Osteoblast (primary cell): ENCODE measurements at regions not wholly inside any gene's neighbourhood (a gene's known extent, or its start where the extent isn't known, plus 50 kb on each side); places are given as distances from the start of the nearest gene placed in this dataset.

Experiments
- DNase-seq: peaks from one replicate; pipeline ENCODE4 v3.0.0; 2011; ENCODE audit warnings: low spot score, mixed read lengths; ENCODE audit not compliant: insufficient read length; ENCODE audit errors: missing footprints
- H2AFZ ChIP-seq: 2 replicates; pipeline ENCODE4 v1.6.0; 2011; ENCODE audit warnings: mild to moderate bottlenecking, low read length
- H3K27ac ChIP-seq: 2 replicates; pipeline ENCODE4 v1.5.1; 2011; ENCODE audit warnings: mild to moderate bottlenecking, low read depth, low read length, moderate library complexity
- H3K27me3 ChIP-seq: 2 replicates; pipeline ENCODE4 v1.6.0; 2012; ENCODE audit warnings: mild to moderate bottlenecking, control low read depth, inconsistent platforms, low read length, moderate library complexity; ENCODE audit not compliant: insufficient read depth
- H3K36me3 ChIP-seq: 2 replicates; pipeline ENCODE4 v1.5.1; 2011; ENCODE audit warnings: mild to moderate bottlenecking, low read length, control low read depth, moderate library complexity; ENCODE audit not compliant: insufficient read depth
- H3K4me1 ChIP-seq: 2 replicates; pipeline ENCODE4 v1.5.1; 2011; ENCODE audit warnings: mild to moderate bottlenecking, low read length, control low read depth, moderate library complexity; ENCODE audit not compliant: insufficient read depth
- H3K4me2 ChIP-seq: 2 replicates; pipeline ENCODE4 v1.6.0; 2011; ENCODE audit warnings: mild to moderate bottlenecking, low read length; ENCODE audit not compliant: insufficient read depth
- H3K4me3 ChIP-seq: fragments of 200-600 bp; sonication (generic); 3 replicates; pipeline ENCODE4 v1.5.1; 2012; ENCODE audit warnings: mild to moderate bottlenecking, low read length, inconsistent platforms; ENCODE audit not compliant: insufficient read depth
- H3K79me2 ChIP-seq: 2 replicates; pipeline ENCODE4 v1.6.0; 2012; ENCODE audit warnings: mild to moderate bottlenecking, low read length, control low read depth, inconsistent platforms; ENCODE audit not compliant: insufficient read depth
- H3K9me3 ChIP-seq: 2 replicates; pipeline ENCODE4 v1.5.1; 2011; ENCODE audit warnings: low read depth, low read length, control low read depth
- H4K20me1 ChIP-seq: 2 replicates; pipeline ENCODE4 v1.6.0; 2012; ENCODE audit warnings: mild to moderate bottlenecking, low read length, control low read depth; ENCODE audit not compliant: insufficient read depth
- TF ChIP-seq, protein P1 (sequence below): IDR thresholded peaks from 2 replicates; pipeline ENCODE4 v1.5.1; 2011; ENCODE audit warnings: mild to moderate bottlenecking, low read depth, low read length, moderate library complexity; ENCODE audit errors: extremely low read depth

DNA sequence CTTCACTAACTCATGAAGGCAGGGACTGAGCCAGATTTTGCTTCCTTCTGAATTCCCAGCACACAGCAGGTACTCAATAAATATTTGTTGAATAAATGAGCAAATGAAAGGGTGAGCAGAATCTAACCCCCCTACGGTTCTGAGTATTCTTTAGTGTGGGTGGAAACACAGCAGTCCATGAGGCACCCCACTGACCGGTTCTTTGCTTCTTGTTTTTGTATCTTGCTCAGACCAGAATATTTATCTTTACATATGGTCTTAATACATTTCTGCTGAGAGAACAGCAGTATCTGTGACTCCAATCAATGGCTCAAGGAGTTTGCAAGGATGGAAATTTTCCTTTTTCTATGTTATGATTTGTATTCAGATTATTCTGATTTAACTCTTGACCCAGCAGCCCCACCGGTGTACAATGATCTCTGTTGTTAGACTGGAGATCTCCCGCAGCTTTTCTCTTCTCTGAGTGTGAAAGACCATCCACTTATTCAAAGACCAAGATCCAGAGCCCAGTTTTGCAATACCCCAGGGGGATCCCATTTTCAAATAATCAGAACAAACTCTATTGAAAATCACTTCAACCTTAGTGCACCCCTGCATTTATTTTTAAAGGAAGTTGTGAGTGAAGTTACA, 506.5 kb upstream of the TNP1 start:
- H3K9me3 ChIP-seq: no peaks in the 10 kb centered on the region
- H3K36me3 ChIP-seq: no peaks in the 10 kb centered on the region
- H3K27me3 ChIP-seq: no peaks in the 10 kb centered on the region
- H3K27ac ChIP-seq: no peak overlapping the region
- TF ChIP-seq, protein P1, sequence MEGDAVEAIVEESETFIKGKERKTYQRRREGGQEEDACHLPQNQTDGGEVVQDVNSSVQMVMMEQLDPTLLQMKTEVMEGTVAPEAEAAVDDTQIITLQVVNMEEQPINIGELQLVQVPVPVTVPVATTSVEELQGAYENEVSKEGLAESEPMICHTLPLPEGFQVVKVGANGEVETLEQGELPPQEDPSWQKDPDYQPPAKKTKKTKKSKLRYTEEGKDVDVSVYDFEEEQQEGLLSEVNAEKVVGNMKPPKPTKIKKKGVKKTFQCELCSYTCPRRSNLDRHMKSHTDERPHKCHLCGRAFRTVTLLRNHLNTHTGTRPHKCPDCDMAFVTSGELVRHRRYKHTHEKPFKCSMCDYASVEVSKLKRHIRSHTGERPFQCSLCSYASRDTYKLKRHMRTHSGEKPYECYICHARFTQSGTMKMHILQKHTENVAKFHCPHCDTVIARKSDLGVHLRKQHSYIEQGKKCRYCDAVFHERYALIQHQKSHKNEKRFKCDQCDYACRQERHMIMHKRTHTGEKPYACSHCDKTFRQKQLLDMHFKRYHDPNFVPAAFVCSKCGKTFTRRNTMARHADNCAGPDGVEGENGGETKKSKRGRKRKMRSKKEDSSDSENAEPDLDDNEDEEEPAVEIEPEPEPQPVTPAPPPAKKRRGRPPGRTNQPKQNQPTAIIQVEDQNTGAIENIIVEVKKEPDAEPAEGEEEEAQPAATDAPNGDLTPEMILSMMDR: no peak
- no peak overlapping the region for H3K4me2 ChIP-seq
- H3K4me3 ChIP-seq: no peak overlapping the region
- H2AFZ ChIP-seq: no peak overlapping the region
- no peaks in the 10 kb centered on the region for H3K79me2 ChIP-seq
- no peaks in the 10 kb centered on the region for H4K20me1 ChIP-seq
- peaks cover 21% of the 10 kb centered on the region for H3K4me1 ChIP-seq
- no peak for DNase-seq

DNA sequence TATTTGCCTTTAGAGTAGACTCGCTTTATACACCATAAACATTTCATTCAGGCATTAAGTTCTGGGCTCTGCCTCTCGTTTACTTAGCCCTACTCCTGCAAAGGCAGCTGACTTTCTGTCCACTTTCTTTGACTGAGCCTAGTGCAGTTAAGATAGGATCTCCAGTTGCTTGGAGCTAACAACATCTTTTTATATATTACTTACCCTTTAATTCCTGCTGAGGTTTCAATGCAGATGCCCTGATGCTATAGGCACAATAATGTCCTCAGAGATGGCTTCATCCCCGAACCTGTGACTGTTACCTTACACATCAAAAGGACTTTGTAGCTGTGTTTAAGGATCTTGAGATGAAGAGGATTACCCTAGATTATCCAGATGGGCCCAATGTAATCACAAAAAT, 505.8 kb upstream of the TNP1 start:
- Histone ChIP-seq H3K27me3 (no peaks in the 10 kb centered on the region), H3K9me3 (no peaks in the 10 kb centered on the region), H3K4me1 (peaks cover 24% of the 10 kb centered on the region), H3K36me3 (no peaks in the 10 kb centered on the region), H3K79me2 (no peaks in the 10 kb centered on the region), H3K4me3 (no peak overlapping the region), H2AFZ (no peak overlapping the region), H3K4me2 (no peak overlapping the region), H4K20me1 (no peaks in the 10 kb centered on the region), H3K27ac (no peak overlapping the region)
- no peak for DNase-seq
- TF ChIP-seq, protein P1: no peak

DNA sequence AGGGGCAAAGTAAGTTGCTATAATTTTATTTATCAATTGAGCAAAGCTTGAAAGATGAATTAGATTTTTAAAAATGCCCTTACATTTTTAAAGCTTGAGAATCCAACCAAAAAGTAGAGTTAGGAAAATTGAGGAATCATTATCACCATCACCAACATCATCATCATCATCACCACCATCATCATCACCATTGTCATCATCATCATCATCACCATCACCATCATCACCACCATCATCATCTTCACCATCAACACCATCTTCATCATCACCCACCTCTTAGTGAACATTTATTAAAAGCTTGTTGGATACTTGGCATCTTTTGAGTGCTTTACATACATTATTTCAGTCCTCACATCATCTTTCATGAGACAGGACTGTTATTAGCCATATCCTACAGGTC, 504.4 kb upstream of the TNP1 start:
- H4K20me1 ChIP-seq: no peaks in the 10 kb centered on the region

DNA sequence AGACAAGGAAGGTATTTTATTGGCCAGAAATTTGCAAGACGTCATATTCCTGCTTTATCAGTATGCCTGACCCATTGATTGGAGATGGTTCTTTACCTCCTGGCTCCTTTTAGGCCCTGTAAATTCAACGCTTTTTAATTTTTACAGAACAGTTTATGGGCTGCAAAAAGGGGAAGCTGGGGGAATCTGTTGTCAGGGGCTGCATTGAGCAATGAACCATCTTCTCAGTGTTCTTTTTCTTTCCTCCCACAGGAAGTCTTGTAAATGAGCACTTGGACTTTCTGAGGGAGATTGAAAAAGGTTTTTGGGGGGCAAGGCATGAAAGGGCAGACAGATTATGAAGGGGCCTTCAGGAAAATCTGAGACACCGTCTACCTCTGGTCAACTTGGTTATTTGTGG, 503.6 kb upstream of the TNP1 start:
- Histone ChIP-seq H3K36me3 (no peaks in the 10 kb centered on the region), H3K79me2 (no peaks in the 10 kb centered on the region), H3K9me3 (no peaks in the 10 kb centered on the region), H3K27me3 (no peaks in the 10 kb centered on the region), H4K20me1 (no peaks in the 10 kb centered on the region), H3K4me2 (no peak overlapping the region), H3K4me3 (no peak overlapping the region), H2AFZ (no peak overlapping the region), H3K4me1 (peaks cover 21% of the 10 kb centered on the region), H3K27ac (no peak overlapping the region)
- TF ChIP-seq, protein P1: no peak
- DNase-seq: no peak

More for the DNA sequence above, 504.4 kb upstream of the TNP1 start:
- DNase-seq: no peak
- H3K36me3 ChIP-seq: no peaks in the 10 kb centered on the region
- no peaks in the 10 kb centered on the region for H3K9me3 ChIP-seq
- H3K27me3 ChIP-seq: no peaks in the 10 kb centered on the region
- no peaks in the 10 kb centered on the region for H3K79me2 ChIP-seq
- no peak overlapping the region for H3K4me2 ChIP-seq
- peaks cover 21% of the 10 kb centered on the region for H3K4me1 ChIP-seq
- TF ChIP-seq, protein P1: no peak
- no peak overlapping the region for H2AFZ ChIP-seq
- no peak overlapping the region for H3K27ac ChIP-seq
- H3K4me3 ChIP-seq: no peak overlapping the region
